ENCODE measurements at regions not wholly inside any gene's neighbourhood (a gene's known extent, or its start where the extent isn't known, plus 50 kb on each side); places are given as distances from the start of the nearest gene placed in this dataset.
"Not testable (repeated sequence)": the region's sequence is repeated elsewhere in the genome, so short reads cannot be mapped to it uniquely, and the experiment has no call there.

DNA sequence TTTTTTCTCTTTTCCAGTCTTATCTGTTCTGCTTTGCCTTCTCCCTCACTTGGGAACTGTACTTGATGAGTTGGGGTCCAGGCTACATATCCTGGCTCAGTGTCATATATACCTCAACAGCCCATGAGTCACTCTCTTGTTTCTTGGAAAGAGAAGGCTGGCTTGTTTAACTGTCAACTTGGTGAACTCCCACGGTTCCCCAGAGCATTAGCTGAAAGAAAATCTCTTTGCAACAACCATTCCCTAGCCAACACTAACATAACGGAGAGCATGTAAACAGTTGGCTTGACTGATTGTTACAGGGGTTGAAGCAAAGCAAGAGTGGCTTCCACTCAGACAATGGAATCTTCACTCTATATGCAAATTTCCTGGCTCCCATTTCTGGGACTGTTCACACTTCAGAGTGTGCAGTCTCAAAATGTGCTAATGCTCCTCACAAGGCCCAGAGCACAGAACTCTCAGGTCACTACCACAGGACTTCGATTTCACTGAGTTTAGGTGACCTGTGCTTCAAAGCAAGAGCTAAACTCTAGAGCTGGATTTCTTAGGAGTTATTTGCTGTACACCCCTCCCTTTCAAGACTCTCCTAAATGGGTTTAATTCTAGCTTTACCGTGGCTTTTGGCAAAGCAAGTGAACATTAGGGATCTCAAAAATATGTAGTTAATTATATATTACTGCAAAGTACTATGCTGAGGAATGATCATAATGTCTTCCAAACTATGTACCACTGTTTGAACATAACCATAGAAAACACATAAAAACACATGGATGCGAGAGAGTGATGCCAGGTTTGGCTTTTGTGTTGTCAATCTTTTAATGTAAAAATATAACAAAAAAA, 609.8 kb downstream of the RFPL4B start:
- TF ChIP-seq CTCF (conservative IDR thresholded peaks at IDR 0.05; ENCODE audit: low read depth, low read length) = no peak
- H3K4me3 ChIP-seq (ENCODE audit: low read depth, low read length) = no peak overlapping the region
- no peak for DNase-seq (ENCODE audit: low read depth)

GRCh38 chr6:112957536-112957916, 610.4 kb downstream of the RFPL4B start:
- DNase-seq (ENCODE audit: low read depth) = no peak
- TF ChIP-seq CTCF (conservative IDR thresholded peaks at IDR 0.05; ENCODE audit: low read depth, low read length) = no peak
- H3K4me3 ChIP-seq (ENCODE audit: low read depth, low read length) = no peak overlapping the region

- DNase-seq (ENCODE audit: low read depth); H3K4me3 ChIP-seq (ENCODE audit: low read depth, low read length): not testable (repeated sequence)
Observed at GRCh38 chr6:112960130-112960529, 613.0 kb downstream of the RFPL4B start.

DNA sequence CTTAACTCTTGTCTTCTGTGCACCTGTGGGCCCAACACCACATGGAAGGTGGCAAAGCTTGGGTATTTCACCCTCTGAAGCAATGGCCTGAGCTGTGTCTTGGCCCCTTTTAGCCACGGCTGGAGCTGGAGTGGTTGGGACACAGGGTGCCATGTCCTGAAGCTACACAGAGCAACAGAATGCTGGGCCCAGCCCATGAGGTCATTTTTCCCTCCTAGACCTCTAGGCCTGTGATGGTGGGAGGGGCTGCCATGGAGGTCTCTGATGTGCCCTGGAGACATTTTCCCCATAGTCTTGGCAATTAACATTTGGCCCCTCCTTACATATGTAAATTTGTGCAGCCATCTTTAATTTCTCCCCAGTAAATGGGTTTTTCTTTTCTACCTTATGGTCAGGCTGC, 620.8 kb downstream of the RFPL4B start:
- TF ChIP-seq CTCF (conservative IDR thresholded peaks at IDR 0.05; ENCODE audit: low read depth, low read length) = no peak

DNA sequence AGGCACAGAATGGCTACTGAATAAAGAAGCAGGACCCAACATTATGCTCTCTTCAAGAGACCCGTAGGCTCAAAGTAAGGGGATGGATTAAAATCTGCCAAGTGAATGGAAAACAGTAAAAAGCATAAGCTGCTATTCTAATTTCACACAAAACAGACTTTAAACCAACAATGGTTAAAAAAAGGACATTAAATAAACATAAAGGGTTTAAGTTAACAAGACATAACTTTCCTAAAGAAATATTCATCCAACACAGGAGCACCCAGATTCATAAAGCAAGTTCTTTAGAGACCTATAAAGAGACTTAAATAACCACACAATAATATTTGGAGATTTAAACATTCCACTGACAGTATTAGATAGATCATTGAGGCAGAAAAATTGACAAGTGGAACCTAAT, 624.5 kb downstream of the RFPL4B start:
- H3K4me3 ChIP-seq (ENCODE audit: low read depth, low read length) = no peak overlapping the region
- TF ChIP-seq CTCF (conservative IDR thresholded peaks at IDR 0.05; ENCODE audit: low read depth, low read length) = no peak
- no peak for DNase-seq (ENCODE audit: low read depth)

More for the DNA sequence above, 620.8 kb downstream of the RFPL4B start:
- no peak for DNase-seq (ENCODE audit: low read depth)
- H3K4me3 ChIP-seq (ENCODE audit: low read depth, low read length) = no peak overlapping the region

DNA sequence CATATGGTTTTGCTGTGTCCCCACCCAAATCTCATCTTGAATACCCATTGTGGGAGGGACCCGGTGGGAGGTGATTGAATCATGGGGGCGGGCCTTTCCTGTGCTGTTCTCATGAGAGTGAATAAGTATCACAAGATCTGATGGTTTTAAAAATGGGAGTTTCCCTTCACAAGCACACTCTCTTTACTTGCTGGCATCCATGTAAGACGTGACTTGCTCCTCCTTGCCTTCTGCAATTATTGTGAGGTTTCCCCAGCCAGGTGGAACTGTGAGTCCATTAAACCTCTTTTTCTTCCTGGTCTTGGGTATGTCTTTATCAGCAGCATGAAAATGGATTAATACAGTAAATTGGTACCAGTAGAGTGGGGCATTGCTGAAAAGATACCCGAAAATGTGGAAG, 627.8 kb downstream of the RFPL4B start:
- not testable (repeated sequence) for H3K4me3 ChIP-seq (ENCODE audit: low read depth, low read length); DNase-seq (ENCODE audit: low read depth)

GRCh38 chr6:112976579-112976978, 629.4 kb downstream of the RFPL4B start:
- H3K4me3 ChIP-seq (ENCODE audit: low read depth, low read length); DNase-seq (ENCODE audit: low read depth): not testable (repeated sequence)

- DNase-seq (ENCODE audit: low read depth) = peak; percentile 1
- no peak for TF ChIP-seq CTCF (conservative IDR thresholded peaks at IDR 0.05; ENCODE audit: low read depth, low read length)
- H3K4me3 ChIP-seq (ENCODE audit: low read depth, low read length) = no peak overlapping the region
Observed at GRCh38 chr6:112979830-112980229, 632.7 kb downstream of the RFPL4B start.
